CD4-positive, alpha-beta T cell (primary cell): ENCODE measurements at regions not wholly inside any gene's neighbourhood (a gene's known extent, or its start where the extent isn't known, plus 50 kb on each side); places are given as distances from the start of the nearest gene placed in this dataset.

ENCODE experiments used
- ATAC-seq: fragments of 200-7000 bp; cut with Tn5 transposase; one replicate; pipeline ENCODE4 v1.10.0; 2022; ENCODE audit warnings: mild to moderate bottlenecking; ENCODE audit not compliant: poor library complexity
- CTCF ChIA-PET: fragments of 350-600 bp; sonication (Branson Sonifier 250); formaldehyde crosslinking; loops from one replicate; lab custom pipeline; 2021; ENCODE audit warnings: antibody characterized with exemption, inconsistent platforms; lab: Charles Lee
- POLR2A ChIA-PET: fragments of 350-600 bp; sonication (Branson Sonifier 250); formaldehyde crosslinking; loops from one replicate; lab custom pipeline; 2021; ENCODE audit warnings: antibody characterized with exemption, inconsistent platforms; lab: Charles Lee
- DNase-seq, 14 experiments: peaks; one replicate each; pipeline ENCODE4 v3.0.0-alpha.2; 2013 to 2020; ENCODE audit warnings: mixed read lengths in 2 of 14
- H3K27ac ChIP-seq, 2 donors: one replicate each; pipeline versions ENCODE4 v1.5.1 to v1.7.0; 2013; ENCODE audit warnings: low read length in 2 of 2, low read depth in 1 of 2, mild to moderate bottlenecking in 1 of 2
- H3K27me3 ChIP-seq, 2 experiments: 1 replicate in 1 of 2; 2 replicates in 1 of 2; pipeline versions ENCODE4 v1.6.1 to v1.7.0; 2013; ENCODE audit warnings: low read length in 2 of 2, control low read depth in 1 of 2, mild to moderate bottlenecking in 1 of 2, moderate library complexity in 1 of 2; ENCODE audit not compliant: insufficient read depth in 2 of 2, control insufficient read depth in 1 of 2
- H3K36me3 ChIP-seq: one replicate; pipeline ENCODE4 v1.6.1; 2013; ENCODE audit warnings: low read length, control low read depth; ENCODE audit not compliant: insufficient read depth
- H3K4me1 ChIP-seq: one replicate; pipeline ENCODE4 v1.6.1; 2013; ENCODE audit warnings: low read length, control low read depth; ENCODE audit not compliant: insufficient read depth
- H3K4me3 ChIP-seq: one replicate; pipeline ENCODE4 v1.5.1; 2013; ENCODE audit warnings: mild to moderate bottlenecking, low read length, moderate library complexity
- H3K9me3 ChIP-seq, 2 experiments: 1 replicate in 1 of 2; 2 replicates in 1 of 2; pipeline versions ENCODE4 v1.6.1 to v1.7.0; 2013; ENCODE audit warnings: low read length in 2 of 2, mild to moderate bottlenecking in 2 of 2, control low read depth in 1 of 2, moderate library complexity in 1 of 2; ENCODE audit not compliant: control insufficient read depth in 1 of 2, insufficient read depth in 1 of 2
- H3K27ac Mint-ChIP-seq: one replicate; pipeline ENCODE4 v1.8.0; 2020; ENCODE audit warnings: mixed read lengths
- H3K27me3 Mint-ChIP-seq: one replicate; pipeline ENCODE4 v1.8.0; 2021; ENCODE audit warnings: mixed read lengths
- H3K36me3 Mint-ChIP-seq: one replicate; pipeline ENCODE4 v1.8.0; 2021; ENCODE audit warnings: low read depth, mixed read lengths
- H3K4me1 Mint-ChIP-seq: one replicate; pipeline ENCODE4 v1.8.0; 2021; ENCODE audit warnings: low read depth, mixed read lengths
- H3K4me3 Mint-ChIP-seq: one replicate; pipeline ENCODE4 v1.8.0; 2020; ENCODE audit warnings: mild to moderate bottlenecking, mixed read lengths
- H3K9me3 Mint-ChIP-seq: one replicate; pipeline ENCODE4 v1.8.0; 2020; ENCODE audit warnings: mixed read lengths
- intact Hi-C, 2 experiments: fragments of 100-400 bp; cut with DNase I in 1 of 2; cut with micrococcal nuclease in 1 of 2; formaldehyde crosslinking; loops; one replicate each; pipeline versions ENCODE4 v1.15.1 to v1.9.0; 2023 to 2025; cut with DNase I, micrococcal nuclease
- TF ChIP-seq, protein P1 (sequence below): fragments of 200-600 bp; IDR thresholded peaks from one replicate; pipeline ENCODE4 v1.8.0; 2022; ENCODE audit warnings: antibody characterized with exemption, mild to moderate bottlenecking

GRCh38 chr7:12913002-12913401, 225.6 kb downstream of the ARL4A start:
- H3K27me3 ChIP-seq, result no peaks in the 10 kb centered on the region
- H3K36me3 Mint-ChIP-seq, result no peaks in the 10 kb centered on the region
- no peaks in the 10 kb centered on the region for H3K9me3 Mint-ChIP-seq
- H3K9me3 ChIP-seq, result no peaks in the 10 kb centered on the region
- DNase-seq (no peak), ATAC-seq (no peak)
- TF ChIP-seq, protein P1, sequence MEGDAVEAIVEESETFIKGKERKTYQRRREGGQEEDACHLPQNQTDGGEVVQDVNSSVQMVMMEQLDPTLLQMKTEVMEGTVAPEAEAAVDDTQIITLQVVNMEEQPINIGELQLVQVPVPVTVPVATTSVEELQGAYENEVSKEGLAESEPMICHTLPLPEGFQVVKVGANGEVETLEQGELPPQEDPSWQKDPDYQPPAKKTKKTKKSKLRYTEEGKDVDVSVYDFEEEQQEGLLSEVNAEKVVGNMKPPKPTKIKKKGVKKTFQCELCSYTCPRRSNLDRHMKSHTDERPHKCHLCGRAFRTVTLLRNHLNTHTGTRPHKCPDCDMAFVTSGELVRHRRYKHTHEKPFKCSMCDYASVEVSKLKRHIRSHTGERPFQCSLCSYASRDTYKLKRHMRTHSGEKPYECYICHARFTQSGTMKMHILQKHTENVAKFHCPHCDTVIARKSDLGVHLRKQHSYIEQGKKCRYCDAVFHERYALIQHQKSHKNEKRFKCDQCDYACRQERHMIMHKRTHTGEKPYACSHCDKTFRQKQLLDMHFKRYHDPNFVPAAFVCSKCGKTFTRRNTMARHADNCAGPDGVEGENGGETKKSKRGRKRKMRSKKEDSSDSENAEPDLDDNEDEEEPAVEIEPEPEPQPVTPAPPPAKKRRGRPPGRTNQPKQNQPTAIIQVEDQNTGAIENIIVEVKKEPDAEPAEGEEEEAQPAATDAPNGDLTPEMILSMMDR, result no peak
- no peak overlapping the region for H3K4me3 ChIP-seq
- no peaks in the 10 kb centered on the region for H3K36me3 ChIP-seq
- intact Hi-C loops, result no loop called here
- no peaks in the 10 kb centered on the region for H3K4me1 Mint-ChIP-seq
- H3K27me3 Mint-ChIP-seq, result no peaks in the 10 kb centered on the region
- H3K27ac ChIP-seq, result no peak overlapping the region
- H3K4me3 Mint-ChIP-seq, result no peak overlapping the region
- ChIA-PET CTCF (no interaction called here), POLR2A (no interaction called here)
- H3K27ac Mint-ChIP-seq, result no peak overlapping the region
- H3K4me1 ChIP-seq, result no peaks in the 10 kb centered on the region

GRCh38 chr7:12917801-12918200, 230.4 kb downstream of the ARL4A start:
- no peak overlapping the region for H3K4me3 ChIP-seq
- H3K27me3 ChIP-seq, result no peaks in the 10 kb centered on the region
- ChIA-PET POLR2A (no interaction called here), CTCF (no interaction called here)
- Mint-ChIP-seq H3K4me1 (no peaks in the 10 kb centered on the region), H3K36me3 (no peaks in the 10 kb centered on the region), H3K27me3 (no peaks in the 10 kb centered on the region), H3K27ac (no peak overlapping the region), H3K9me3 (no peaks in the 10 kb centered on the region), H3K4me3 (no peak overlapping the region)
- no peaks in the 10 kb centered on the region for H3K4me1 ChIP-seq
- TF ChIP-seq, protein P1, result no peak
- intact Hi-C loops, result no loop called here
- no peak for DNase-seq
- H3K9me3 ChIP-seq, result no peaks in the 10 kb centered on the region
- H3K36me3 ChIP-seq, result no peaks in the 10 kb centered on the region
- H3K27ac ChIP-seq, result no peak overlapping the region
- ATAC-seq, result no peak

DNA sequence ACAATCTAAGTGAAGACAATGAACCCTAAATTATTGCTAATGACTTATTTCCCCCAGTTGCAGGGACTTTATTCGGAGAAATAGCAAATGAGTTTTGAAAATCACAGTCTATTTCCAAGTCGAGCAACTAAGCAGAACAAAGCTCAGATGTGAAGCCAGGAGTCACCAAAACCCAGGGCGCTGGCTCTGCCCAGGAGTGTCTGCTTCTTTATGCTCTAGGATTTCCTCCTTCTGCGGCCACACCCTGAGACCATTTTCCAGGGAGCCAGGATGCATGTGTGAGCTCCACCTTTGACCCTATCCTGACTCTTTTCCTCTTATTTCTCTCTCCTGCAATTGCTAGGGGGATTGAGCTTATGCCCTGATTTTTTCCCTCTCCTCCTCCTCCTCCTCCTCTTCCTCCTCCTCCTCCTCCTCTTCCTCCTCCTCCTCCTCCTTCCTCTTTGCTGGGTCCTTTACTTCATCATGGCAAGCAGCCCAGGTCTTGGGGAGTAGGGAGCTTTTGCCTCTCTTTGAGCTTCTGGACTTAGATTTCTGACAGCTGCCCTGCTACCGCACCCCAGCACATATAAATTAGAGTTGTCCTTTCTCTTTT, 234.4 kb downstream of the ARL4A start:
- TF ChIP-seq, protein P1, result no peak
- ATAC-seq (no peak), DNase-seq (no peak)
- Histone ChIP-seq H3K4me3 (no peak overlapping the region), H3K27ac (no peak overlapping the region), H3K9me3 (no peaks in the 10 kb centered on the region), H3K36me3 (no peaks in the 10 kb centered on the region), H3K4me1 (no peaks in the 10 kb centered on the region), H3K27me3 (peaks cover 0 to 5% of the 10 kb centered on the region in 2 experiments)
- intact Hi-C loops, result no loop called here
- no peaks in the 10 kb centered on the region for H3K4me1 Mint-ChIP-seq
- no peak overlapping the region for H3K27ac Mint-ChIP-seq
- CTCF ChIA-PET, result no interaction called here
- POLR2A ChIA-PET, result no interaction called here
- no peaks in the 10 kb centered on the region for H3K36me3 Mint-ChIP-seq
- H3K27me3 Mint-ChIP-seq, result peaks cover 7% of the 10 kb centered on the region
- H3K9me3 Mint-ChIP-seq, result no peaks in the 10 kb centered on the region
- no peak overlapping the region for H3K4me3 Mint-ChIP-seq
